HCT116 (cell line): ENCODE measurements at regions not wholly inside any gene's neighbourhood (a gene's known extent, or its start where the extent isn't known, plus 50 kb on each side); places are given as distances from the start of the nearest gene placed in this dataset.
A peak's percentile ranks its signal among the peaks of the same experiment; 100 is the strongest.

Source experiments
- ATAC-seq: fragments of 200-7000 bp; cut with Tn5 transposase; 2 replicates; pipeline ENCODE4 v1.9.1; 2020; ENCODE audit warnings: mild to moderate bottlenecking, moderate library complexity
- BruUV-seq: library from RNA; stranded (reverse); fragments of 400-500 nt; replicated peaks from 2 replicates; lab custom pipeline; 2021; lab: Mats Ljungman, UMichigan
- CTCF ChIA-PET: fragments of 300-600 bp; sonication (Branson Sonifier 250); formaldehyde crosslinking; loops from one replicate; lab custom pipeline; 2021; ENCODE audit warnings: antibody characterized with exemption; lab: Charles Lee
- POLR2A ChIA-PET: fragments of 300-600, 350-600 bp; sonication (Branson Sonifier 250); formaldehyde crosslinking; loops from one replicate; lab custom pipeline; 2021; ENCODE audit warnings: antibody characterized with exemption; lab: Charles Lee
- RAD21 ChIA-PET, 2 experiments: fragments of 300-600 bp; sonication (Branson Sonifier 250); formaldehyde crosslinking; loops; one replicate each; lab custom pipeline; 2023; ENCODE audit warnings: low total read pairs in 2 of 2; ENCODE audit not compliant: uncharacterized antibody in 2 of 2, unreplicated experiment in 2 of 2, low non-redundant PET in 1 of 2; lab: Charles Lee
- DNase-seq: peaks from one replicate; pipeline ENCODE4 v3.0.0-alpha.2; 2010; ENCODE audit warnings: low read depth, low spot score
- H2AFZ ChIP-seq: fragments of 200-600 bp; shearing (Covaris generic), sonication (generic); 2 replicates; pipeline ENCODE4 v1.6.1; 2017; ENCODE audit warnings: low read depth, mixed run types, mixed read lengths, antibody characterized with exemption, low read length; ENCODE audit not compliant: poor library complexity, severe bottlenecking
- H3K27ac ChIP-seq: 2 replicates; pipeline ENCODE4 v1.5.1; 2012; ENCODE audit warnings: low read depth, low read length
- H3K27me3 ChIP-seq: fragments of 200-600 bp; sonication (generic); 2 replicates; pipeline ENCODE4 v1.6.1; 2016; ENCODE audit warnings: mixed run types, low read length, mixed read lengths; ENCODE audit not compliant: insufficient read depth
- H3K36me3 ChIP-seq, 2 experiments: fragments of 200-500 bp in 1 of 2; fragments of 200-600 bp in 1 of 2; sonication (Bioruptor generic) in 1 of 2; sonication (generic) in 1 of 2; 2 replicates each; pipeline versions ENCODE4 v1.5.1 to v1.6.1; 2014 to 2016; ENCODE audit warnings: low read length in 2 of 2, inconsistent platforms in 1 of 2, mixed read lengths in 1 of 2, mixed run types in 1 of 2; ENCODE audit not compliant: insufficient read depth in 2 of 2, control insufficient read depth in 1 of 2
- H3K4me1 ChIP-seq, 2 experiments: fragments of 200-600 bp in 1 of 2; sonication (generic) in 1 of 2; 2 replicates each; pipeline versions ENCODE4 v1.5.1 to v1.6.1; 2012 to 2017; ENCODE audit warnings: low read length in 2 of 2, inconsistent platforms in 1 of 2, mild to moderate bottlenecking in 1 of 2, mixed read lengths in 1 of 2, mixed run types in 1 of 2, moderate library complexity in 1 of 2; ENCODE audit not compliant: insufficient read depth in 2 of 2, control insufficient read depth in 1 of 2
- H3K4me2 ChIP-seq: fragments of 200-600 bp; sonication (generic); 2 replicates; pipeline ENCODE4 v1.6.1; 2017; ENCODE audit warnings: mixed run types, low read length, mixed read lengths
- H3K4me3 ChIP-seq, 2 experiments: fragments of 200-600 bp in 1 of 2; sonication (generic) in 1 of 2; replicated peaks in 1 of 2; 2 replicates each; pipeline ENCODE4 v1.5.1; 2011 to 2016; ENCODE audit warnings: low read length in 2 of 2, control low read depth in 1 of 2, low read depth in 1 of 2, mild to moderate bottlenecking in 1 of 2, mixed read lengths in 1 of 2, mixed run types in 1 of 2
- H3K79me2 ChIP-seq: fragments of 200-600 bp; sonication (generic); 2 replicates; pipeline ENCODE4 v1.6.1; 2017; ENCODE audit warnings: mild to moderate bottlenecking, mixed run types, low read length, moderate library complexity, mixed read lengths; ENCODE audit not compliant: insufficient read depth
- H3K9ac ChIP-seq: fragments of 200-600 bp; sonication (generic); 2 replicates; pipeline ENCODE4 v1.6.1; 2016; ENCODE audit warnings: low read length, mixed read lengths
- H3K9me2 ChIP-seq: fragments of 200-600 bp; sonication (generic), shearing (Covaris generic); 2 replicates; pipeline ENCODE4 v1.6.1; 2017; ENCODE audit warnings: mixed run types, mild to moderate bottlenecking, moderate library complexity; ENCODE audit not compliant: insufficient read depth
- H3K9me3 ChIP-seq, 2 experiments: fragments of 200-500 bp in 1 of 2; fragments of 200-600 bp in 1 of 2; sonication (Bioruptor generic) in 1 of 2; sonication (generic) in 1 of 2; 2 replicates each; pipeline ENCODE4 v1.6.1; 2014 to 2017; ENCODE audit warnings: low read length in 2 of 2, mixed read lengths in 2 of 2, inconsistent platforms in 1 of 2, low read depth in 1 of 2, mild to moderate bottlenecking in 1 of 2, mixed run types in 1 of 2, moderate library complexity in 1 of 2; ENCODE audit not compliant: control insufficient read depth in 1 of 2, insufficient read depth in 1 of 2
- H4K20me1 ChIP-seq: fragments of 200-600 bp; sonication (generic), shearing (Covaris generic); 2 replicates; pipeline ENCODE4 v1.6.1; 2017; ENCODE audit warnings: mixed run types, mild to moderate bottlenecking, moderate library complexity; ENCODE audit not compliant: insufficient read depth
- ATF3 ChIP-seq: IDR thresholded peaks from 2 replicates; pipeline ENCODE4 v1.6.1; 2012
- EZH2phosphoT487 ChIP-seq: fragments of 200-600 bp; IDR thresholded peaks from 2 replicates; pipeline ENCODE4 v1.6.1; 2018; ENCODE audit warnings: antibody characterized with exemption, borderline replicate concordance
- FOSL1 ChIP-seq: IDR thresholded peaks from 2 replicates; pipeline ENCODE4 v1.6.1; 2012; ENCODE audit warnings: low read depth
- JUND ChIP-seq: IDR thresholded peaks from 2 replicates; pipeline ENCODE4 v1.6.1; 2012
- MAX ChIP-seq: IDR thresholded peaks from 2 replicates; pipeline ENCODE4 v1.6.1; 2012
- POLR2A ChIP-seq: IDR thresholded peaks from 2 replicates; pipeline ENCODE4 v1.7.0; 2011; ENCODE audit warnings: borderline replicate concordance; ENCODE audit not compliant: insufficient read depth, insufficient read length; ENCODE audit errors: extremely low read depth
- RAD21 ChIP-seq: IDR thresholded peaks from 2 replicates; pipeline ENCODE4 v1.6.1; 2012; ENCODE audit warnings: low read depth, mild to moderate bottlenecking
- SIN3A ChIP-seq: IDR thresholded peaks from 2 replicates; pipeline ENCODE4 v1.6.1; 2012; ENCODE audit warnings: low read depth
- SP1 ChIP-seq: IDR thresholded peaks from 2 replicates; pipeline ENCODE4 v1.6.1; 2012; ENCODE audit warnings: low read depth
- SRF ChIP-seq: IDR thresholded peaks from 2 replicates; pipeline ENCODE4 v1.6.1; 2012; ENCODE audit warnings: low read depth
- TCF7L2 ChIP-seq: IDR thresholded peaks from 2 replicates; pipeline ENCODE4 v1.7.0; 2011; ENCODE audit warnings: borderline replicate concordance, inconsistent platforms; ENCODE audit not compliant: insufficient read depth, insufficient read length; ENCODE audit errors: extremely low read depth
- ZBTB33 ChIP-seq: IDR thresholded peaks from 2 replicates; pipeline ENCODE4 v1.6.1; 2011; ENCODE audit warnings: mild to moderate bottlenecking, low read length, moderate library complexity; ENCODE audit not compliant: insufficient replicate concordance; ENCODE audit errors: extremely low read depth
- intact Hi-C: fragments of 100-400 bp; cut with micrococcal nuclease; formaldehyde crosslinking; loops from 2 replicates; pipeline ENCODE4 v1.10.0; 2022

- TF ChIP-seq TCF7L2 (no peak), POLR2A (no peak), SRF (no peak), FOSL1 (no peak), ZBTB33 (no peak), EZH2phosphoT487 (no peak), RAD21 (no peak), SP1 (no peak), SIN3A (no peak), JUND (no peak), MAX (no peak), ATF3 (no peak)
- TF ChIP-seq, all 23 proteins: peak for 0
- Histone ChIP-seq H3K9ac (no peak overlapping the region), H4K20me1 (no peaks in the 10 kb centered on the region), H3K27ac (no peak overlapping the region), H3K79me2 (no peaks in the 10 kb centered on the region), H3K9me3 (no peaks in the 10 kb centered on the region), H3K27me3 (no peaks in the 10 kb centered on the region), H3K4me2 (no peak overlapping the region), H2AFZ (peak overlapping the region; percentile 24), H3K4me1 (no peaks in the 10 kb centered on the region), H3K9me2 (no peaks in the 10 kb centered on the region), H3K4me3 (no peak overlapping the region), H3K36me3 (no peaks in the 10 kb centered on the region)
- no TSS peak for BruUV-seq
- DNase-seq: no peak
- no peak for ATAC-seq
- CTCF ChIA-PET: no interaction called here
- RAD21 ChIA-PET: no interaction called here
- intact Hi-C loops: no loop called here
- POLR2A ChIA-PET: no interaction called here
Observed at GRCh38 chr7:11899247-11899646, 67.2 kb upstream of the THSD7A start.
